K562 (cell line): ENCODE measurements at regions not wholly inside any gene's neighbourhood (a gene's known extent, or its start where the extent isn't known, plus 50 kb on each side); places are given as distances from the start of the nearest gene placed in this dataset.

Experiments used
- ATAC-seq: fragments of 200-7000 bp; cut with Tn5 transposase; 3 replicates; pipeline ENCODE4 v1.9.1; 2020; ENCODE audit warnings: moderate library complexity
- BruUV-seq: library from RNA; stranded (reverse); fragments of 400-500 nt; replicated peaks from 2 replicates; lab custom pipeline; 2021; lab: Mats Ljungman, UMichigan
- CTCF ChIA-PET: fragments of 300-600 bp; formaldehyde crosslinking; extraction: SDS; loops from one replicate; lab custom pipeline; 2021; ENCODE audit warnings: low intra/inter-chr PET ratio; lab: Yijun Ruan, JAX
- POLR2A ChIA-PET: fragments of 300-600, 350-650 bp; sonication (Branson Sonifier 250); formaldehyde crosslinking; extraction: SDS; loops from one replicate; lab custom pipeline; 2021; ENCODE audit warnings: antibody characterized with exemption, inconsistent platforms; lab: Yijun Ruan, JAX
- DNase-seq, 4 experiments: peaks; one replicate each; pipeline versions ENCODE4 v3.0.0 to v3.0.0-alpha.2; 2011 to 2018; ENCODE audit warnings: low spot score in 3 of 4, mixed read lengths in 3 of 4; ENCODE audit errors: extremely low read depth in 1 of 4
- FAIRE-seq: peaks from 2 replicates; lab custom pipeline; 2011; peaks lifted over from hg19 to GRCh38; lab: Jason Lieb, UNC
- H2AFZ ChIP-seq: 2 replicates; pipeline ENCODE4 v1.6.0; 2011; ENCODE audit warnings: low read depth, low read length, control low read depth, inconsistent platforms
- H3K27ac ChIP-seq: fragments of 200-600 bp; 3 replicates; pipeline ENCODE4 v1.8.0; 2011; ENCODE audit warnings: low read depth, mild to moderate bottlenecking, control low read depth, inconsistent platforms, low read length, moderate library complexity, mixed read lengths; ENCODE audit errors: extremely low read depth
- H3K27me3 ChIP-seq, 2 experiments: fragments of 300-600 bp in 1 of 2; 2 replicates in 1 of 2; 3 replicates in 1 of 2; pipeline versions ENCODE4 v1.6.0 to v1.8.0; 2011; ENCODE audit warnings: inconsistent platforms in 2 of 2, low read length in 2 of 2, mild to moderate bottlenecking in 1 of 2, mixed read lengths in 1 of 2, moderate library complexity in 1 of 2; ENCODE audit not compliant: control insufficient read depth in 2 of 2, insufficient read depth in 2 of 2
- H3K36me3 ChIP-seq: fragments of 300-600 bp; 3 replicates; pipeline ENCODE4 v1.8.0; 2011; ENCODE audit warnings: mild to moderate bottlenecking, low read length, inconsistent platforms; ENCODE audit not compliant: control insufficient read depth, insufficient read depth
- H3K4me1 ChIP-seq, 2 experiments: fragments of 200-600 bp in 1 of 2; replicated peaks in 1 of 2; 2 replicates in 1 of 2; 3 replicates in 1 of 2; pipeline versions ENCODE4 v1.5.1 to v1.8.0; 2011; ENCODE audit warnings: inconsistent platforms in 2 of 2, low read length in 2 of 2, mild to moderate bottlenecking in 1 of 2, mixed read lengths in 1 of 2, moderate library complexity in 1 of 2; ENCODE audit not compliant: control insufficient read depth in 2 of 2, insufficient read depth in 2 of 2
- H3K4me2 ChIP-seq: 2 replicates; pipeline ENCODE4 v1.6.1; 2011; ENCODE audit warnings: low read length, control low read depth, inconsistent platforms, mixed read lengths; ENCODE audit not compliant: insufficient read depth
- H3K4me3 ChIP-seq: fragments of 200-600 bp; sonication (generic), shearing (Covaris generic); 2 replicates; pipeline ENCODE4 v1.5.1; 2016; ENCODE audit warnings: control low read depth, inconsistent platforms
- H3K79me2 ChIP-seq: fragments of 200-600 bp; 3 replicates; pipeline ENCODE4 v1.8.0; 2011; ENCODE audit warnings: low read length, inconsistent platforms; ENCODE audit not compliant: control insufficient read depth, insufficient read depth
- H3K9ac ChIP-seq, 2 experiments: 2 replicates each; pipeline versions ENCODE4 v1.6.0 to v1.6.1; 2011; ENCODE audit warnings: low read depth in 2 of 2, low read length in 2 of 2, control low read depth in 1 of 2, inconsistent platforms in 1 of 2, mild to moderate bottlenecking in 1 of 2, mixed read lengths in 1 of 2; ENCODE audit not compliant: insufficient read depth in 1 of 2
- H3K9me1 ChIP-seq: one replicate; pipeline ENCODE4 v1.6.0; 2011; ENCODE audit warnings: inconsistent platforms, mild to moderate bottlenecking, low read length, moderate library complexity; ENCODE audit not compliant: control insufficient read depth, insufficient read depth
- H3K9me3 ChIP-seq: replicated peaks from 2 replicates; pipeline ENCODE4 v1.5.1; 2011; ENCODE audit warnings: low read depth, low read length, inconsistent platforms; ENCODE audit not compliant: control insufficient read depth, insufficient read depth
- H4K20me1 ChIP-seq: replicated peaks from 2 replicates; pipeline ENCODE4 v1.6.1; 2011; ENCODE audit warnings: low read length, inconsistent platforms, mixed read lengths; ENCODE audit not compliant: control insufficient read depth, insufficient read depth
- CHCHD3 ChIP-seq: fragments of 250-450 bp; sonication (Bioruptor Pico); IDR thresholded peaks from 2 replicates; pipeline ENCODE4 v2.1.2; 2022; ENCODE audit warnings: mild to moderate bottlenecking
- ELF2 ChIP-seq: fragments of 250-450 bp; sonication (Bioruptor Pico); IDR thresholded peaks from 2 replicates; pipeline ENCODE4 v1.5.0; 2021; ENCODE audit warnings: mild to moderate bottlenecking
- FOXJ2 ChIP-seq: fragments of 200-800 bp; sonication (Bioruptor generic); IDR thresholded peaks from 2 replicates; pipeline ENCODE4 v1.6.1; 2016; ENCODE audit warnings: missing genetic modification characterization, missing compliant biosample characterization
- FOXM1 ChIP-seq, 2 experiments: fragments of 450-650 bp in 1 of 2; sonication (generic) in 1 of 2; formaldehyde crosslinking in 1 of 2; IDR thresholded peaks; 2 replicates each; pipeline versions ENCODE4 v1.6.1 to v1.9.0; 2017 to 2022; ENCODE audit warnings: low read depth in 2 of 2, mild to moderate bottlenecking in 2 of 2, missing genetic modification reagents in 1 of 2, moderate library complexity in 1 of 2
- YY1 ChIP-seq, 3 experiments: IDR thresholded peaks; 2 replicates each; pipeline ENCODE4 v1.6.1; 2011; ENCODE audit warnings: low read length in 2 of 3, mild to moderate bottlenecking in 2 of 3, moderate library complexity in 2 of 3, borderline replicate concordance in 1 of 3, control low read depth in 1 of 3, low read depth in 1 of 3; ENCODE audit not compliant: insufficient read depth in 3 of 3, insufficient replicate concordance in 2 of 3, control insufficient read depth in 1 of 3, insufficient read length in 1 of 3; ENCODE audit errors: extremely low read depth in 1 of 3
- ZBTB17 ChIP-seq: fragments of 450-650 bp; formaldehyde crosslinking; IDR thresholded peaks from 2 replicates; pipeline ENCODE4 v1.4.0; 2020; ENCODE audit warnings: mild to moderate bottlenecking
- ZNF644 ChIP-seq: fragments of 200-800 bp; sonication (Bioruptor generic); IDR thresholded peaks from 2 replicates; pipeline ENCODE4 v1.6.1; 2016; ENCODE audit warnings: low read depth, missing genetic modification characterization, missing compliant biosample characterization
- ZNF695 ChIP-seq: fragments of 450-650 bp; formaldehyde crosslinking; IDR thresholded peaks from 2 replicates; pipeline ENCODE4 v1.4.0; 2020; ENCODE audit warnings: mild to moderate bottlenecking, moderate library complexity
- ZNF778 ChIP-seq: fragments of 450-650 bp; formaldehyde crosslinking; IDR thresholded peaks from 2 replicates; pipeline ENCODE4 v1.4.0; 2020; ENCODE audit warnings: mild to moderate bottlenecking, moderate library complexity
- WGBS: fragments of 100-300 bp; shearing (Covaris generic); methylation state at CpG from one replicate; pipeline ENCODE4 v1.1.6; 2016; ENCODE audit warnings: low coverage, mixed read lengths; ENCODE audit not compliant: insufficient coverage; ENCODE audit errors: missing lambda C conversion rate; 5-methylcytosine and 5-hydroxymethylcytosine counted together
- in situ Hi-C: fragments of 300-500 bp; cut with MboI; formaldehyde crosslinking; loops from 4 replicates; pipeline ENCODE4 v1.15.0; 2018; ENCODE audit warnings: inconsistent platforms, mixed read lengths
- intact Hi-C: fragments of 100-400 bp; cut with micrococcal nuclease; formaldehyde crosslinking; loops from 2 replicates; pipeline ENCODE4 v1.14.2; 2022
- TF ChIP-seq, protein P1 (sequence below): fragments of 250-450 bp; sonication (Bioruptor Pico); IDR thresholded peaks from 2 replicates; pipeline ENCODE4 v1.8.0; 2021; ENCODE audit warnings: mild to moderate bottlenecking, moderate library complexity
- TF ChIP-seq, protein P2 (sequence below): fragments of 250-450 bp; sonication (Bioruptor Pico); IDR thresholded peaks from 2 replicates; pipeline ENCODE4 v1.4.0; 2020; ENCODE audit warnings: mild to moderate bottlenecking, moderate library complexity, borderline replicate concordance

DNA sequence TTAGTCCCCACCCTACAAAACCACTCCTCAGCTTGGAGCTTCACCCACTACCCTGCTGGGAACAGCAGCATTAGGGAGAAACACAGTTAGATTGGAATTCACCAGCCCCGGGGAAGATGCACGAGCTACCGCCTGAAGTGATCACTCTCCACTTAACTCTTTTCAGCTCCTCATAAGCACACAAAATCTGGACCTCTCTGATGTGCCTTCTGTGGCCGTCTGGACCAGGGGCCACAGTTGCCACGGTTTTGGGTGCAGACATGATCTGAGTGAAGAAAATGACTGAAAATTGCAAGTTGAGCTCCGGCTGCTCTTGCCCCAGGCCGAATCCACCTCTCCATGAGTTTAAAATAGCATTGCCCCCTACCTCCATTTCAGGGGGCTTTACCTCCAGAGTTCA is 95.2 kb downstream of the TENT4A start:
- Histone ChIP-seq H3K4me2 (no peak overlapping the region), H3K27ac (no peak overlapping the region), H3K27me3 (no peaks in the 10 kb centered on the region; a peak in 1 of 5 replicates), H3K4me1 (no peaks in the 10 kb centered on the region), H2AFZ (no peak overlapping the region), H3K79me2 (no peaks in the 10 kb centered on the region), H4K20me1 (0 out of 2 replicates have a peak, but pooled peaks cover 4% of the 10 kb centered on the region), H3K9me3 (no peaks in the 10 kb centered on the region), H3K9ac (no peak overlapping the region), H3K4me3 (no peak overlapping the region), H3K9me1 (no peaks in the 10 kb centered on the region), H3K36me3 (no peaks in the 10 kb centered on the region)
- BruUV-seq = no TSS peak
- intact Hi-C loops = no loop called here
- 1% methylated on average over 7 of the region's 7 CpGs for WGBS
- no peak for ATAC-seq
- no peak for DNase-seq
- in situ Hi-C loops = no loop called here
- ChIA-PET CTCF (no interaction called here), POLR2A (interaction anchor here (0.8 kb wide), 1 partner anchor 15 kb away, joined by 5 read pairs; no protein-coding TSS in a partner anchor)
- FAIRE-seq = no peak
- no peak for TF ChIP-seq ZNF695
- no peak for TF ChIP-seq ZNF644
- no peak for TF ChIP-seq ZBTB17 (CRISPR knock-in tag)
- TF ChIP-seq YY1 (IDR thresholded peaks at IDR 0.05; ENCODE audit: borderline replicate concordance in 1 of 3, control insufficient read depth in 1 of 3, extremely low read depth in 1 of 3, insufficient read depth in 3 of 3, insufficient read length in 1 of 3, insufficient replicate concordance in 2 of 3, low read depth in 1 of 3, low read length in 2 of 3) = no peak
- no peak for TF ChIP-seq FOXM1 (IDR thresholded peaks at IDR 0.05; ENCODE audit: low read depth)
- no peak for TF ChIP-seq FOXM1 (CRISPR knock-in tag; IDR thresholded peaks at IDR 0.05; ENCODE audit: low read depth)
- TF ChIP-seq, protein P1, sequence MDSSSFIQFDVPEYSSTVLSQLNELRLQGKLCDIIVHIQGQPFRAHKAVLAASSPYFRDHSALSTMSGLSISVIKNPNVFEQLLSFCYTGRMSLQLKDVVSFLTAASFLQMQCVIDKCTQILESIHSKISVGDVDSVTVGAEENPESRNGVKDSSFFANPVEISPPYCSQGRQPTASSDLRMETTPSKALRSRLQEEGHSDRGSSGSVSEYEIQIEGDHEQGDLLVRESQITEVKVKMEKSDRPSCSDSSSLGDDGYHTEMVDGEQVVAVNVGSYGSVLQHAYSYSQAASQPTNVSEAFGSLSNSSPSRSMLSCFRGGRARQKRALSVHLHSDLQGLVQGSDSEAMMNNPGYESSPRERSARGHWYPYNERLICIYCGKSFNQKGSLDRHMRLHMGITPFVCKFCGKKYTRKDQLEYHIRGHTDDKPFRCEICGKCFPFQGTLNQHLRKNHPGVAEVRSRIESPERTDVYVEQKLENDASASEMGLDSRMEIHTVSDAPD = no peak
- TF ChIP-seq, protein P2, sequence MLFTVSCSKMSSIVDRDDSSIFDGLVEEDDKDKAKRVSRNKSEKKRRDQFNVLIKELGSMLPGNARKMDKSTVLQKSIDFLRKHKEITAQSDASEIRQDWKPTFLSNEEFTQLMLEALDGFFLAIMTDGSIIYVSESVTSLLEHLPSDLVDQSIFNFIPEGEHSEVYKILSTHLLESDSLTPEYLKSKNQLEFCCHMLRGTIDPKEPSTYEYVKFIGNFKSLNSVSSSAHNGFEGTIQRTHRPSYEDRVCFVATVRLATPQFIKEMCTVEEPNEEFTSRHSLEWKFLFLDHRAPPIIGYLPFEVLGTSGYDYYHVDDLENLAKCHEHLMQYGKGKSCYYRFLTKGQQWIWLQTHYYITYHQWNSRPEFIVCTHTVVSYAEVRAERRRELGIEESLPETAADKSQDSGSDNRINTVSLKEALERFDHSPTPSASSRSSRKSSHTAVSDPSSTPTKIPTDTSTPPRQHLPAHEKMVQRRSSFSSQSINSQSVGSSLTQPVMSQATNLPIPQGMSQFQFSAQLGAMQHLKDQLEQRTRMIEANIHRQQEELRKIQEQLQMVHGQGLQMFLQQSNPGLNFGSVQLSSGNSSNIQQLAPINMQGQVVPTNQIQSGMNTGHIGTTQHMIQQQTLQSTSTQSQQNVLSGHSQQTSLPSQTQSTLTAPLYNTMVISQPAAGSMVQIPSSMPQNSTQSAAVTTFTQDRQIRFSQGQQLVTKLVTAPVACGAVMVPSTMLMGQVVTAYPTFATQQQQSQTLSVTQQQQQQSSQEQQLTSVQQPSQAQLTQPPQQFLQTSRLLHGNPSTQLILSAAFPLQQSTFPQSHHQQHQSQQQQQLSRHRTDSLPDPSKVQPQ (CRISPR knock-in tag) = no peak
- TF ChIP-seq FOXJ2 = no peak
- TF ChIP-seq CHCHD3 (CRISPR knock-in tag) = no peak
- no peak for TF ChIP-seq ZNF778
- no peak for TF ChIP-seq ELF2 (CRISPR knock-in tag)
